Hematopoietic multipotent progenitor cell treated with erythropoietin and hydrocortisone succinate and interleukin-3 and kit ligand, for 15 days (in vitro differentiated cells): ENCODE measurements at regions not wholly inside any gene's neighbourhood (a gene's known extent, or its start where the extent isn't known, plus 50 kb on each side); places are given as distances from the start of the nearest gene placed in this dataset.

Experiments used
- DNase-seq: peaks from one replicate; pipeline ENCODE4 v3.0.0-alpha.2; 2015; ENCODE audit warnings: low spot score

GRCh38 chr20:60064554-60065196 is 106.5 kb downstream of the CDH26 start:
- DNase-seq: no peak

- DNase-seq: no peak
Observed at GRCh38 chr20:60065741-60066437, 107.7 kb downstream of the CDH26 start.

GRCh38 chr20:60066438-60066823 is 108.2 kb downstream of the CDH26 start:
- no peak for DNase-seq

- DNase-seq: no peak
Observed at GRCh38 chr20:60068509-60068908, 110.3 kb downstream of the CDH26 start.

GRCh38 chr20:60069656-60070055 is 111.4 kb downstream of the CDH26 start:
- DNase-seq: no peak

GRCh38 chr20:60070791-60071190 is 112.6 kb downstream of the CDH26 start:
- no peak for DNase-seq

GRCh38 chr20:60071965-60072364 is 113.7 kb downstream of the CDH26 start:
- no peak for DNase-seq

GRCh38 chr20:60073086-60073485 is 114.9 kb downstream of the CDH26 start:
- DNase-seq: no peak

GRCh38 chr20:60073504-60073903 is 115.3 kb downstream of the CDH26 start:
- DNase-seq: no peak

- DNase-seq: no peak
Observed at GRCh38 chr20:60074276-60074675, 116.1 kb downstream of the CDH26 start.

- no peak for DNase-seq
Observed at GRCh38 chr20:60078351-60079250, 120.4 kb downstream of the CDH26 start.

- DNase-seq: no peak
Observed at GRCh38 chr20:60080401-60080800, 122.2 kb downstream of the CDH26 start.

GRCh38 chr20:60085551-60086132 is 127.4 kb downstream of the CDH26 start:
- no peak for DNase-seq

GRCh38 chr20:60086821-60087562 is 128.8 kb downstream of the CDH26 start:
- DNase-seq: no peak

- no peak for DNase-seq
Observed at GRCh38 chr20:60087563-60088105, 129.4 kb downstream of the CDH26 start.

- no peak for DNase-seq
Observed at GRCh38 chr20:60088236-60088635, 130.0 kb downstream of the CDH26 start.

- no peak for DNase-seq
Observed at GRCh38 chr20:60090631-60091030, 132.4 kb downstream of the CDH26 start.

GRCh38 chr20:60091305-60091704 is 133.1 kb downstream of the CDH26 start:
- DNase-seq: no peak

- DNase-seq: no peak
Observed at GRCh38 chr20:60091861-60092260, 133.6 kb downstream of the CDH26 start.

GRCh38 chr20:60092729-60093128 is 134.5 kb downstream of the CDH26 start:
- no peak for DNase-seq

GRCh38 chr20:60095456-60095855 is 137.2 kb downstream of the CDH26 start:
- DNase-seq: no peak
